Right cardiac atrium (tissue), 5 donors: ENCODE measurements at regions not wholly inside any gene's neighbourhood (a gene's known extent, or its start where the extent isn't known, plus 50 kb on each side); places are given as distances from the start of the nearest gene placed in this dataset.

Experiments
- ATAC-seq, 2 donors: fragments of 200-7000 bp; cut with Tn5 transposase; one replicate each; pipeline versions ENCODE4 v1.8.0 to v1.9.1; 2020; ENCODE audit warnings: moderate library complexity in 2 of 2, mild to moderate bottlenecking in 1 of 2
- DNase-seq, 3 donors: peaks; one replicate each; pipeline ENCODE4 v3.0.0-alpha.2; 2020
- H3K27ac ChIP-seq: one replicate; pipeline ENCODE4 v1.5.1; 2013; ENCODE audit warnings: mild to moderate bottlenecking, low read length, control low read depth, moderate library complexity
- H3K27me3 ChIP-seq: one replicate; pipeline ENCODE4 v1.6.1; 2013; ENCODE audit not compliant: control insufficient read depth, insufficient read depth
- H3K4me1 ChIP-seq: one replicate; pipeline ENCODE4 v1.6.1; 2013; ENCODE audit warnings: low read length; ENCODE audit not compliant: control insufficient read depth, insufficient read depth
- H3K4me3 ChIP-seq: one replicate; pipeline ENCODE4 v1.5.1; 2013; ENCODE audit warnings: low read length, control low read depth
- H3K9me3 ChIP-seq: one replicate; pipeline ENCODE4 v1.6.1; 2013; ENCODE audit warnings: low read length; ENCODE audit not compliant: control insufficient read depth
- WGBS: extraction: QIAGEN DNeasy Blood & Tissue Kit; methylation state at CpG from one replicate; pipeline ENCODE4 v1.1.7; 2013; 5-methylcytosine and 5-hydroxymethylcytosine counted together
- intact Hi-C, 4 donors: fragments of 100-400 bp; cut with DNase I; formaldehyde crosslinking; loops; one replicate each; pipeline versions ENCODE4 v1.11.0 to v1.14.0; 2022 to 2023
- donor health status: healthy with polysubstance abuse.
- donor health status: DM: no; HTN: yes; CAD: no.
- donor health status: DM: no; HTN: no; CAD: no.
- donor health status: DM: no; HTN: yes; CAD: no; lungs with severe emphysema.
- donor health status: DM: yes; HTN: yes; CAD: no.

DNA sequence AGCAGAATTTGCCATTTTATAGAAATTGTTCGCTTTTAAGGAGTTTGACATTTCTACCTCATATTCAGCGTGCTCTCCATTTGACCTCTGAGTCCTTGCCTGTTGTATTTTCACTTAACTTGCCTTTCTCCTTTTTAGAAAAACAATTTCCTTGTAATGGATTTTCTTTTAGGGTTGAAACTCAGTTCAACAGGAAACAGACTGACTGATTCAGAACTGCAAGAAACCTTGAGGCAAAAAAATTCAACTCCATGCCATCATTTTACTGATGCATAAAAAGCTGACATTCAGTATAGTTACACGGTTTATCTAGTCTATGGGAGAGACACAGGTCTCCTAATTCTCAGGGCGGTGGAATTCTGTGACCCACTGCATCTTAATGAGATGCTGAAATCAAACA is 59.8 kb downstream of the MRPS30 start:
- no peaks in the 10 kb centered on the region for H3K4me1 ChIP-seq
- H3K9me3 ChIP-seq, result no peaks in the 10 kb centered on the region
- no peak overlapping the region for H3K27ac ChIP-seq
- 59% methylated on average over 4 of the region's 4 CpGs for WGBS
- H3K4me3 ChIP-seq, result no peak overlapping the region
- ATAC-seq (no peak), DNase-seq (no peak)
- intact Hi-C loops, result no loop called here
- no peaks in the 10 kb centered on the region for H3K27me3 ChIP-seq

DNA sequence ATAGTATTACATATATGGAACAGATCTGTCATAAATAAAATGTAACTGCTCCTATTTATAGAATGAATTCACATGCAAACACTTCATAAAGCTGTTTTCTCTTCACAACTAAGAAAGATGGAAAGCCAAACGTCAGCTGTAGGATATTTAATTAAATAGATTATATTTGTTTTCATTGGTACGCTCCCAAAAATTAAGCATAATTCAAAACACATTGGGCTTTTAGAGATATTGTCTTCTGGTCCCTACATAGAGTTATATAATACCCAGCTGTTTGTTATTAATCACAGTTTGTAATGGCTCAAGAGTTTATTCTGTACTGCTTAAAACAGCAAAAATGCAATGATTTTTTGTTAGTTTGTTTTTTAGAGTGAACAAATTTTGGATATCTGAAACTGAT is 61.2 kb downstream of the MRPS30 start:
- intact Hi-C loops, result no loop called here
- WGBS, result 48% methylated on average over 2 of the region's 2 CpGs
- H3K27me3 ChIP-seq, result no peaks in the 10 kb centered on the region

DNA sequence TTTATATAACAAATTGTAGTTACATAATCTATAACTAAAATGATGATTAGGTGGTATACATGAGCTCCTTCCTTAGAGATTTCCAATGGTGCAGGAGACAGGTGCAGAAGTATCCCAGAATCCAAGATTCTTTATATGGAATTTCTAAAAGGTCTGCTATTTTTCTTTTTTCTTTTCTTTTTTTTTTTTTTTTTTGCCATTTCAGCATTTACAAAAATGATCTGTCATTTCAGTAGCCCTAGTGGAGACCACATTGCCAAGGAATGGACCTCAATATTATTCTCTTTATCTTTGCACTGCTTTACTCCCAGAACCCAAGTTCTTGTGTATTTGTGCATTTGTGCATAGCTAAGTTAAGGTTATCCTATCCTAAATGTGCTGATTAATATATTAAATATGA is 61.7 kb downstream of the MRPS30 start:
- H3K27ac ChIP-seq, result no peak overlapping the region
- no peaks in the 10 kb centered on the region for H3K9me3 ChIP-seq
- intact Hi-C loops, result no loop called here
- no peak overlapping the region for H3K4me3 ChIP-seq
- no peak for ATAC-seq
- no peak for DNase-seq
- no peaks in the 10 kb centered on the region for H3K27me3 ChIP-seq
- no peaks in the 10 kb centered on the region for H3K4me1 ChIP-seq

More for the DNA sequence above, 61.2 kb downstream of the MRPS30 start:
- Histone ChIP-seq H3K4me1 (no peaks in the 10 kb centered on the region), H3K27ac (no peak overlapping the region), H3K4me3 (no peak overlapping the region), H3K9me3 (no peaks in the 10 kb centered on the region)
- no peak for ATAC-seq
- DNase-seq, result no peak

DNA sequence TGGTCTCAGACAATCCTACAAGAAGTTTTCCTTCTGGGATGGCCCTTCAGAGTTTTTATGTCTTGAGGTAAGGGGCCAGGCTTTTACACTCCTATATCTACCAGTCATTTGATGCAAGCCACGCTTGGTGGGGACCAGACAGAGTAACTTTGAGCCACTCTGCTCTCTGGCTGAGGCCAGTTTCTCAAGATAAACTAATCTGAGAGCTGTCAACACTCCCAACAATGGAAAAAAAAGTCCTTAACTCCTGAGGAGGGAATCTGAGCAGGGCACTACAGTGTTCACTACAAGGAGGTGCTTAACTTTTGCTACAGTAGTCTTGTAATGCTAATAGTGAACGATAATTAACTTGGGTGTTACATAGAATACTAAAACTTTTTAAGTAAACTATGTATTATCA is 62.7 kb downstream of the MRPS30 start:
- ATAC-seq (no peak), DNase-seq (no peak)
- no peaks in the 10 kb centered on the region for H3K4me1 ChIP-seq

DNA sequence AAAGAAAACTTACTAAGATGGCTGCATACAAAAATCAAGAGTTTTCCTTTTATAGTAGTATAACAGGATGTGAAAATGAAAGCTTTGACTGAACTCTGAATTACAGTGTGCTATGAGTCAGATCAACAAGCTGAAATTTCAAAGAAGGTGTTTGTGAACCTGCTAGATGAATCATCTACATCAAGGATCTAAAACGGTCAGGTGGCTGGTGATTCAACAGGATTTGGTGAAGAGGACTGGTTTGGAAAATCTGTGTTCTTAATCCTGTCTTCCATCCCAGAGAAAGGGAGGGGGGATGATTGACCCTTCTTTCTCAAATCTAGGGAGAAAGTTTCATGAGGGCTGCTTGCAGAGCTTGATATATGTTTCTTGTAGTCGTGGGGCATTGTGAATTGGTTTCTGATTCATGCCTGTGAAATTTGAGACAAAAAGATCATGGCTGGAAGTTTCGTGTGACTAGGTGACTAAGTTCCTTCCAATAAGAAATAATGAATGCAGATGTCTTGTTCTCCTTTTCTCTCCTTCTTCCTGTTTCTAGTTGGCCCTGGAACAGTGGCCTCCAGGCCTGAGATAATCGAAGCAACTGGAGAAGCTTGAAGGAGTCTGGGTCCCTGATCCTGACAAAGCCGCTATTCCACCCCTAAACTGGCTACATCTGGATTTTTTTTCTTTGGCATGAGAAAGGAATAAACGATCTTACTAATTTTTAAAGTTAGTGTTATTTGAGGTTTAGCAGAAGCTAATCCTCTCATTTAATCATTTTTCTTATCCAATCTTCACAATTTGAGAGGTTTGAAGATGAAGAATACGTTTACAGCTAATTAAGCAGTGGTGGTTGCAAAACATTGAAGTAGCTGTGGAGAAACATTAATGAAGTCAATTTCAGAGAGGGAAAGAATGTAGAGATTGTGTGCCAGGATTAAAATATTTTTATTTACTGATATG is 67.2 kb downstream of the MRPS30 start:
- WGBS, result 67% methylated on average over 7 of the region's 7 CpGs
- ATAC-seq (no peak), DNase-seq (no peak)
- intact Hi-C loops, result no loop called here
- H3K4me1 ChIP-seq, result no peaks in the 10 kb centered on the region
- no peak overlapping the region for H3K4me3 ChIP-seq
- H3K27me3 ChIP-seq, result no peaks in the 10 kb centered on the region
- no peaks in the 10 kb centered on the region for H3K9me3 ChIP-seq
- no peak overlapping the region for H3K27ac ChIP-seq

More for the DNA sequence above, 62.7 kb downstream of the MRPS30 start:
- Histone ChIP-seq H3K27ac (no peak overlapping the region), H3K4me3 (no peak overlapping the region), H3K27me3 (no peaks in the 10 kb centered on the region), H3K9me3 (no peaks in the 10 kb centered on the region)
- WGBS, result 31% methylated on average over 2 of the region's 2 CpGs
- intact Hi-C loops, result no loop called here

DNA sequence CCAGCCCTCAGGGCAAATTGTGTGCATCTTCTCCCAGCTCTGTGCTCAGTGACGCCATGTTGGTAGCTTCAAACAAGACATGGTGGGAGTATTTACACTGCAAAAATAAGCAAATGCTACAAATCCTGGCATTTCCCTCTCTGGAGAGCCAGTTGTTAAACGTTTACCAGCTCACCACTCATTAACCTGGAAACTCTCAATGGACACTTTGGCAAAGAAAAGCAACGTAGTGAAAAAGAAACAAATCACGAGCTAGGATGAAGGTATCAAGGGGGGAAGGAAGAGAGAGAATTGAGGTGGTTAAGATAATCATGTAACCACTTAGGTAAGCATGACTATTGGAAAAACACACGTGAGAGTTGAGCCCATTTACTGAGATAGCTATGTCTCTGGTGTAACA is 72.5 kb downstream of the MRPS30 start:
- Histone ChIP-seq H3K9me3 (no peaks in the 10 kb centered on the region), H3K27me3 (no peaks in the 10 kb centered on the region), H3K27ac (no peak overlapping the region), H3K4me1 (no peaks in the 10 kb centered on the region), H3K4me3 (no peak overlapping the region)
- 68% methylated on average over 5 of the region's 5 CpGs for WGBS
- no peak for DNase-seq
- ATAC-seq, result no peak
- intact Hi-C loops, result no loop called here

DNA sequence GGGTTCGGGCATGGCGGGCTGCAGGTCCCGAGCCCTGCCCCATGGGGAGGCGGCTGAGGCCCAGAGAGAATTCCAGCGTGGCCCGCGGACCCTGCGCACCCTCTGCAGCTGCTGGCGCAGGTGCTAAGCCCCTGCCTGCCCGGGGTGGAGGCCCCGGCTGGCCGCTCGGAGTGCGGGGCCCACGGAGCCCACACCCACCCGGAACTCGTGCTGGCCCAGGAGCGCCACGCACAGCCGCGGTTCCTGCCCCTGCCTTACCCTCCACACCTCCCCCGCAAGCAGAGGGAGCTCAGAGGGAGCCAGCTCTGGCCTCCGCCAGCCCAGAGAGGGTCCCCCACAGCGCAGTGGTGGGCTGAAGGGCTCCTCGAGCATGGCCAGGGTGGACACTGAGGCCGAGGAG is 75.3 kb downstream of the MRPS30 start:
- no peak overlapping the region for H3K27ac ChIP-seq
- H3K9me3 ChIP-seq, result no peaks in the 10 kb centered on the region
- WGBS, result 97% methylated on average over 26 of the region's 26 CpGs
- ATAC-seq, result no peak
- intact Hi-C loops, result no loop called here
- no peaks in the 10 kb centered on the region for H3K27me3 ChIP-seq
- H3K4me3 ChIP-seq, result no peak overlapping the region
- no peaks in the 10 kb centered on the region for H3K4me1 ChIP-seq
- DNase-seq, result peak in 2 of 3 donors; percentile 47 to 49

DNA sequence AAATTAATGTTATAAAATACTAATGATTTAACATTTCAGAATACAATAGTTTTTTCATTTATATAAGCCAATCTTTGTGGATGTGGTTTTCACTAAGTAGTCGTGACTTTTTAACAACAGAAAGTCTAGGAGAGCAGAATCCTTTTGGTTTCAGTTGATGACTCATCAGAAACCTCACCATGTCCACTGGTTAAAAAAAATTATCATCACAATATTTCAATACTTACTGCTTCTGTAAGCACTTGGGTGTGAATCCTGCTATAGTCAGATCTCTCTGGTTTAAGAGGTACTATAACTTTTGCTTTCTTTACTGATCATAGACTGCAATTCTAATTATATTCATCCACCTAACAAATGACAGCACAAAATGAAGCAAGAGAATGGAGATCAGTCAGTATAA is 77.2 kb downstream of the MRPS30 start:
- WGBS, result 57% methylated on average over 1 of the region's 1 CpG
- intact Hi-C loops, result no loop called here

DNA sequence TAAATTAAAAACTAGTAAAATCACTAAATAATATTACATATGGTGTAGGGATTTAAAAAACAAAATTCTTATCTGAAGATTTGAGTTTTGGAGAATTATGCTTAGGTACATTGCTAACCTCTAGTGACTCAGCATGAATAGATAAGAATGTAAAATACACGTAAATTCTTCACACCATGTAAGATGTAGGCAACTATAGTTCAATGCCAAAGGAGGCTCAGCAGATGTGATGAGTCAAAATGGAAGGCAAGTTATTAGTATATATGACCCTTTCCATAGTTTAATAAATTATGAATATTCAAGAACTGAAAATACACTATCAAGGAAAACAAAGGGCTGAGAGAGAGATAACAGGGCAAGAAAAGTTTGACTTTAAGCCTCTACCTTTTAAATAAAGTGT is 79.0 kb downstream of the MRPS30 start:
- ATAC-seq (no peak), DNase-seq (no peak)
- 56% methylated on average over 1 of the region's 1 CpG for WGBS
- intact Hi-C loops, result no loop called here
- Histone ChIP-seq H3K4me3 (no peak overlapping the region), H3K9me3 (no peaks in the 10 kb centered on the region), H3K27me3 (no peaks in the 10 kb centered on the region), H3K27ac (no peak overlapping the region), H3K4me1 (no peaks in the 10 kb centered on the region)

More for the DNA sequence above, 77.2 kb downstream of the MRPS30 start:
- Histone ChIP-seq H3K27me3 (no peaks in the 10 kb centered on the region), H3K9me3 (no peaks in the 10 kb centered on the region), H3K4me1 (no peaks in the 10 kb centered on the region), H3K4me3 (no peak overlapping the region), H3K27ac (no peak overlapping the region)
- no peak for ATAC-seq
- DNase-seq, result no peak

DNA sequence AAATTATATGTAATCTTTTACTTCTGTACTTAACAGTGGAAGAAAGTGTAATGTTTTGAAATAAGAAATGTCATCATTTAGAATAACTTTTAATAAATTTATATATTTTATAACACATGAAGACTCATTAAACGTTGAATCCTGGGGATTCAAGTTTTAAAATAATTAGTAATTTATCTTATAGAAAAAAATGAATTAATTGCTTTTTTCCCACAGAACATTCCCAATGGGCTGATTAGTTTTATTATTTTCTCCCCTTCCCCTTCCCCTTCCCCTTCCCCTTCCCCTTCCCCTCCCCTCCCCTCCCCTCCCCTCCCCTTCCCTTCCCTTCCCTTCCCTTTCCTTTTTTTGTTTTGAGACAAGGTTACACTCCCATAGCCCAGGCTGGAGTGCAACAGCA is 79.7 kb downstream of the MRPS30 start:
- Histone ChIP-seq H3K27me3 (no peaks in the 10 kb centered on the region), H3K4me3 (no peak overlapping the region), H3K4me1 (no peaks in the 10 kb centered on the region), H3K27ac (no peak overlapping the region), H3K9me3 (no peaks in the 10 kb centered on the region)
- 59% methylated on average over 1 of the region's 1 CpG for WGBS
- intact Hi-C loops, result no loop called here
- ATAC-seq, result no peak
- no peak for DNase-seq

DNA sequence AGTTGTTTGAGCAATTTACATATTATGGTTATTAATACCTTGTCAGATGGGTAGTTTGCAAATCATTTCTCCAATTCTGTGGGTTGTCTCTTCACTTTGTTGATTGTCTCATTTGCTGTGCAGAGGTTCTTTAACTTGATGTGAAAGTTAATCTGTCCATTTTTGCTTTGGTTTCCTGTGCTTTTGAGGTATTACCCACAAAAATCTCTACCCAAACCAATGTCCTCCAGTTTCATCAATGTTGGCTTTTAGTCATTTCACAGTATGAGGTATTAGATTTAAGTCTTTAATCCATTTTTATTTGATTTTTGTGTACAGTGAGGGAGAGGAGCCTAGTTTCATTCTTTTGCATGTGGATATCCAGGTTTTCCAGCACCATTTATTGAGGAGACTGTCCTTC is 82.4 kb downstream of the MRPS30 start:
- no peak overlapping the region for H3K27ac ChIP-seq
- H3K4me1 ChIP-seq, result no peaks in the 10 kb centered on the region
- intact Hi-C loops, result no loop called here
- no peaks in the 10 kb centered on the region for H3K27me3 ChIP-seq
- no peak overlapping the region for H3K4me3 ChIP-seq
- ATAC-seq (no peak), DNase-seq (no peak)
- H3K9me3 ChIP-seq, result no peaks in the 10 kb centered on the region
